ENCODE measurements at regions not wholly inside any gene's neighbourhood (a gene's known extent, or its start where the extent isn't known, plus 50 kb on each side); places are given as distances from the start of the nearest gene placed in this dataset.
"Not testable (repeated sequence)": the region's sequence is repeated elsewhere in the genome, so short reads cannot be mapped to it uniquely, and the experiment has no call there.

- not testable (repeated sequence) for DNase-seq
Observed at GRCh38 chr5:68020461-68020969, 195.0 kb upstream of the PIK3R1 start.

- no peak for DNase-seq
Observed at GRCh38 chr5:68015381-68016302, 199.9 kb upstream of the PIK3R1 start.

- no peak for DNase-seq
Observed at GRCh38 chr5:68012831-68013230, 202.7 kb upstream of the PIK3R1 start.

- no peak for DNase-seq
Observed at GRCh38 chr5:68012429-68012828, 203.1 kb upstream of the PIK3R1 start.

- DNase-seq: no peak
Observed at GRCh38 chr5:68011801-68012200, 203.8 kb upstream of the PIK3R1 start.

GRCh38 chr5:68011259-68011760 is 204.2 kb upstream of the PIK3R1 start:
- no peak for DNase-seq

GRCh38 chr5:68010740-68011139 is 204.8 kb upstream of the PIK3R1 start:
- DNase-seq: no peak

GRCh38 chr5:68007451-68007850 is 208.1 kb upstream of the PIK3R1 start:
- no peak for DNase-seq

- no peak for DNase-seq
Observed at GRCh38 chr5:68002836-68003235, 212.7 kb upstream of the PIK3R1 start.

GRCh38 chr5:68000805-68001204 is 214.8 kb upstream of the PIK3R1 start:
- DNase-seq: no peak

- no peak for DNase-seq
Observed at GRCh38 chr5:67999391-67999790, 216.2 kb upstream of the PIK3R1 start.

- no peak for DNase-seq
Observed at GRCh38 chr5:67998709-67999261, 216.8 kb upstream of the PIK3R1 start.

- DNase-seq: no peak
Observed at GRCh38 chr5:67997892-67998457, 217.6 kb upstream of the PIK3R1 start.

GRCh38 chr5:67997148-67997547 is 218.4 kb upstream of the PIK3R1 start:
- DNase-seq: no peak

- no peak for DNase-seq
Observed at GRCh38 chr5:67996596-67996995, 219.0 kb upstream of the PIK3R1 start.

GRCh38 chr5:67992923-67993322 is 222.6 kb upstream of the PIK3R1 start:
- DNase-seq: no peak

GRCh38 chr5:67989456-67989855 is 226.1 kb upstream of the PIK3R1 start:
- no peak for DNase-seq

- no peak for DNase-seq
Observed at GRCh38 chr5:67986761-67987160, 228.8 kb upstream of the PIK3R1 start.

GRCh38 chr5:67985686-67986387 is 229.7 kb upstream of the PIK3R1 start:
- DNase-seq: no peak

- DNase-seq: no peak
Observed at GRCh38 chr5:67984546-67984945, 231.0 kb upstream of the PIK3R1 start.

GRCh38 chr5:67983251-67984110 is 232.1 kb upstream of the PIK3R1 start:
- no peak for DNase-seq

- DNase-seq: not testable (repeated sequence)
Observed at GRCh38 chr5:67982160-67982559, 233.4 kb upstream of the PIK3R1 start.

Measured in DMS153 (cell line).